ENCODE measurements at regions not wholly inside any gene's neighbourhood (a gene's known extent, or its start where the extent isn't known, plus 50 kb on each side); places are given as distances from the start of the nearest gene placed in this dataset.

DNA sequence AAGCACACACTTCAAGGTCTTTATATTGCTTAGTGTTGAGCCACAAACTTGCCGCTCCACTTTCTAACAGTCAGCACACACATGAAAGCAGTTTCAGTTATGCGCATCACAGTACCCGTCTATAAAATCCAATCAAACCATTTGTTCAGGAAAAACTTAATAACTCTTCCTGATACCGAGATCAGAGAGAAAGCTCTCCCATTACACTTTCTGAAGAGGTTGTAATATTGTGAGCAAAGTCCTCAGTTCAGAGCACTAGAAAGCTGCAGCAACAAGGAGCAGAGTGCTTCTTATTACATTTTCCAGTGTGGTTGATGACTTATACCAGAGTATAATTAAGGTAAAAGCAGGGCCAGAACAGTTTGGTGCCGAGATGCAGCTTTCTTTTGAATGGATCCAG, 102.8 kb upstream of the F3 start:
- no peak for DNase-seq (ENCODE audit: low spot score)

DNA sequence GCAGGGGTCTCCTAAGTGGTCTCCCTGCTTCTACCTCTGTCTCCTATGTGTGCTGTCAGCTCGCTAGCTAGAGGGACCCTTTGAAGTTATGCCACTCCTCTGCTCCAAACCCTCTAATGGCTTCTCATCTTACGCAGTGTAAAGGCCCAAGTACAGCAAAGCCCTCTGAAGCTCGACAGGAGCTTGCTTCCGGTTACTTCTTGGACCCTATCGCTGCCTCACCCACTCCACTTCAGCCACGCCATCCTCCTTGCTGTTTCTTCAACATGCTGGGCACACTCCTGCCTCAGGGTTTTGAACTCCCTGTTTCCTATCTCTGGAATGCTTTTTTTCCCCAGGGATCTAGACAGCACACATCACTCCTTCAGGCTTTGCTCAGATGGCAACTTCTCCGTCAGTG, 102.3 kb upstream of the F3 start:
- DNase-seq (ENCODE audit: low spot score), result no peak

DNA sequence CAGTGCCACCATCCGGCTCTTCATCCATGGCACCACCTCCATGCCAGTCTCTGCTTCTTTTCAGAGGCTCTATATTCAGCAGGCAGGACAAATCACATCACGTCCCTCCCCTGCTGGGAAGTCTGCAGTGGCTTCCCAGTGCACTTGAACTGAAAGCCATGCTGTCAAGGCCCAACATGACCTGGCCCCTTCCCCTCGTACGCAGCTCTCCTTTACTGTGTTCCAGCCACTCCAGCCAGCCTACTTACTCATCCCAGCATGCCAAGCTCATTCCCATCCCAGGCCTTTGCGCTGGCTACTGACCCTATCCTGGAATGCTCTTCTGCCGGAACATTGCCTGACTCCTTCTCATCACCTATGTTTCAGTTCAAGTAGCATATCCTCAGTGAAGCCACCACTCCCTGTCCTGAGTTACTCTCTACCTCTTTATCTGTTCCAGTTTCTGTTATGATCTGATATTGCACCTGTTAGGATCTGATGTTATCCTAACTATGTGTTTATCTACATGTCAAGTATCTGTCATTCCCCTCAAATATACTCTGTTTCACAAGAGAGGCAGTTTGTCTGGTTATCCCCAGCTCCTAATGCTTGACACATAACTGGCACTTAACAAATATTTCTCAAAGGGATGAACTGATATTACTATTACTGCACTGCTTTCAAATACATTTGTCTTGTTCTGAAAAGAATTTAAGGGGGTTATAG, 101.2 kb upstream of the F3 start:
- no peak for DNase-seq (ENCODE audit: low spot score)

DNA sequence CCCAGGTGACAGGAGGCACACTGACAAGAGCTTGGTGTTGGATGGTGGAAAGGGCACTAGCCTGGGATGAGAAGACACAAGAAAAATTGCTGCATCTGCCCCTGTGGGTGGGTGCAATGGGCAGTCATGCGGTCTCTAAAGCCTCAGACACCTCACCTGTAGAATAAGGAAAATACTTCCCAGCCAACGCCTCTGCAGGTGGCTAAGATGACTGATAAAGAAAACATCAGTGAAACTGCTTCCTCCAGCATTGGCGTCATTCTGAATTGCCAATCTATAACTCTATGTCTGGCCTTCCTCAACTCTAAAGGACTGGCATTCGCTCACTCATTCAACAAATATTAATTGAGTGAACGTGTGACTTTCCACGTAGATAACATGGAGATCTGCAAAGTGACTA, 100.4 kb upstream of the F3 start:
- DNase-seq (ENCODE audit: low spot score), result no peak

DNA sequence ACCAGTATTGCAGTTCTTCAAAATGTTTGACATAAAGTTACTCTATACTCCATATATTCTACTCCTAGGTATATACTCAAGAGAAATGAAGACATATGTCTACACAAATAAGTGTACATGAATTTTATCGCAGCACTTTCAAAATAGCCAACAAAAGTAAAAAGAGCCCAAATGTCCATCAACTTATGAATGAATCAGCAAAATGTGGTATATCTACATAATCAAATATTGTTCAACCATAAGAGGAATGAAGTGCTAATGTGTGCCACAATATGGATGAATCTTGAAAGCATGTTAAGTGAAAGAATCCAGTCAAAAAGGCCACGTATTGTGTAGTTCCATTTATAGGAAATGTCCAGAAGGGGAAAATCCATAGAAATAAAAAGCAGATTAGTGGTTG, 98.6 kb upstream of the F3 start:
- no peak for DNase-seq (ENCODE audit: low spot score)

DNA sequence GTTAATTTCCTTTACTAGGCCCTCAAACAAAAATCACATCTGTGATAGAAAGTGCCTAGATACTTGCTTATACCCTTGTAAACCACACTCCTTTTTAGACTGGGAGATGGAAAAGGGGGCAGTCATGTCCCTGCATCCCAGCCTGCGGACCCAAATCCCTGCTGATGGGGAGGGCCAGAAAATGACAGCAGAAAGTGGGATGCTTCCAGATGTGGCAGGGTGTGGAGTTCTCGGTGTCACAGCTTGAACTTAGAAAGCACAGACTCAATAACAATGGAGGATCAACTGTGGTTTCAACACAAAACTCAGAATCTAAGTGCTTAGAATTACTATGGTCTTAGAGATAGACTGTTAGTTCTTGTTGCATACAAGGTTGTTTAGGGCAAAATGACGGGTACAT, 95.6 kb upstream of the F3 start:
- no peak for DNase-seq (ENCODE audit: low spot score)

DNA sequence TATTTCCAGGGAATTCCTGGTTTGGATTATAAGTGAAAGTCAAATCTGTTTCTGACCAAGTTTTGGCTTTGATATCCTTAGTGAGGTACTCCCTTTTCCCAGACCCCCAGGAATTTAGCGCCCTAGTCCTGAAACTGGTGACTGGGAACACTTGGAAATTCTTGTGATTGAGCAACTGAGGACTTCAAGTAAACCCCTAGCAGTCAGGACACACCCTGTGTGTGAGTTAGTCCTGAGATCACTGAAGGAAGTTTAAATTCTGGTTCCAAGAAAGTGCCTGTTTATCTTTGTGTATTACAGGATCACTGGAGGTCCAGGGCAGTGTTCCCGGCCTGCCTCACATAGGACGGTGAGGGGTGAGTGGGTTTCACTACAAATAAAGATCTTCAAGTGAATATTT, 95.1 kb upstream of the F3 start:
- DNase-seq (ENCODE audit: low spot score), result no peak

DNA sequence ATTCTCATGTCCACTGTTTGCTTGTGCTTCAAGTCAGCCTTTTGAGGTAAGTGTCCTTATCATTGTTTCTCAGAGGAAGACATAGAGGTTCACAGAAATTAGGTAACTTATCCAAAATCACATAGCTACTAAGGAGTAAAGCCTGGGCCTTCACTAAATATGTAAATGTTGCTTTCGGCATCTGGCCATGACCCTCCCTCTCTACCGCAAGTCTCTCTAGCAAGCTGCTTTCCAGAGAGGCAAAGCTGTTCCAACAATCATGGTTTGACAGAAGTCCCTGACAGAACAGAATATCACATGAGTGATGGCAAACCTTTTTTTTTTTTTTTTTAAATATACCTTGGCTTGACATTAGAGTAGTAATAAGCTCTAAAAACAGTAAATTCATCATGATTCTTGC, 94.5 kb upstream of the F3 start:
- DNase-seq (ENCODE audit: low spot score), result no peak

DNA sequence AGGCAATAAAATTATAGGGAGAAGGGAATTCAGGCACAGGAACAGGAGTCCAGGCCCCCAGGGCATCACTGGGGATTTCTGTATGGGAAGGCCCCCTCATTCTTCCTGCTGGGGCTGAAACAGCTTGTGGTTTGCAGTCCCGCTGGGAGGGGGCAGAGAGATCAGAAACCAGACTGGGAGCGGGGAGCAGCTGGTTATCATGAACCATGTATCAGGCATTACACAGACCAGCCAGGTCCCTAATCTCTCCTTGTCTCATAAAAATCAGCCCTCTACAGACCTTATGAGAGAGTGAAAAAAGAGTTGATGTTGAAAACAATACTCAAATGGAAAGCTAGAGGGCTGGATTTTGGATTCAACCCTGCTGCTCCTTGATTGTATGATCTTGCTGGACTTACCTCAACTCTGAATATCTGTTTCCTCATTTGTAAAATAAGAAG, 93.4 kb upstream of the F3 start:
- DNase-seq (ENCODE audit: low spot score), result no peak

DNA sequence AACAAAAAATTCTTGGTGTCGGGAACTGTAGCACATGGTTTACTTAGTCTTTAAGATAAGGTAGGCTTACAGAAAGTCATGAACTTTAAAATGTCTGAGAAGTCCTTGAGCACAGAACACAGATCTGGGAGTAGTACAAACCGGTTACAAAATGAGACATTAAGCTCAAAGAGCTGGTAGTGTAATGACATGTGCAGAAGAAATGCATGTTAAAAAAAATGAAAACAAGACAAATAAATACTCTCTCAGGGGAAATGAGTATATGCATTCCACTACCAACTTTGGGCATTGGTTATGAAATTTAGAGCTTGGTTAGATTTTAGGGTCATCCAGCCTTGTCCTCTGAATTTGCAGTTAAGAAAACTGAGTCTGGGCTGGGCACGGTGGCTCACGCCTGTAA, 91.5 kb upstream of the F3 start:
- no peak for DNase-seq (ENCODE audit: low spot score)

DNA sequence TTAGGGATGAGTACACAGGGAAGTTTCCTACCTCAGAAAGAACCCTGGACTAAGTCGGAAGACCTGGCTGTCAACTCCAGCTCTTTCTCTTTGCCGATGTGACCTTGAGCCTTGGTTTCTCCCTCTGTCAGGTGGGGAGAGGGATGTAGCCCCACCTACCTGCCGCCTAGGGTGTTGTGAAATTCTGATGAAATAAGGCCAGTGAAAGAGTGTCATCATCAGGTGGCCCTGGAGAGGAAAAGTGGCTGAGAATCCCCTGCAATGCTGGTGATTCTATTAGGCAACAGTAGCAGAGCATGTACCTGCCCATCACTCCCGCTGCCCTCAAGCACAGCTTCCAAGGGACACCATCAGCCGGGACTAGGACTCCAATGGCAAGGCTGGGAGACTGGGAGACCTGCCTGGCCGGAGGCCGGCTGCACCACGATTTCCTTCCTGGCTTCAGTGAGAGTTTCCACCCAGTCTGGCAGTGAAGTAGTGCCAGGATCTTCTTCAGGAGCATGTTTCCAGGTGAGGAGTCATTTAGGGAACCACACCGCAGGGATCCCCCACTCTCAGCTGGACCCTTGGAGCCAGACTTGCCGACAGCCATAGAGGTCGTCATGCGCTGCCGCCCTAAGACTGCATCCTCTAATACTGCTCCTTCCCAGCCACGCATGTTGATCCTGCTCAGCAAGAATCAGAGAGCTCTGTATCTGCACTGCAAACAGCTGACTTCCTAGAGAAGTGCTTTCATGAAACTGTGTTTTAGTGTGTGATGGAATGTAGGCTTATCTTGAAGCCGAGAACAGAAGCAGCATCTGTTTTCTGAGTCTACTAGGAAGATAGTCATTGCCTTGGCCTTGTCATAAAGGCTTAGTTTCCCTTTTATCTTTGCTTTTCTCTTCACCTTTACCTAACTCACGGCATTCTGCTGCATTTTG, 88.0 kb upstream of the F3 start:
- no peak for DNase-seq (ENCODE audit: low spot score)

DNA sequence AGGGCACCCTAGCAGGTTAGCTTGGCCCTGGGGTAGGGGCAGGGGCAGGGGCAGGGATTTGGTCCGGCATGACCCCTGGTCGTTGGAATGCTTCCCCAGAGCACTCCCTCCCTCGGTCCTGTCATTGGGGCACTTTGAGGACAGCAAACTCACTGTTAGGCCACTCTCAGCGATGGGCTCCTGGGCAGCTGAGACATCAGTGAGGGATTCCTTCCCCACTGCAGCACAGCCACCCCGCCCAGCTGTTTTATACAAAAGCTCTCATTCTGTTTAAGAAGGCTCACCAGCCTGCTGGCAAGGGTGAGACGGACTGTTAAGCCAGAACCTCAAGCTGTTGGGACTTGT, 86.9 kb upstream of the F3 start:
- DNase-seq (ENCODE audit: low spot score), result no peak

DNA sequence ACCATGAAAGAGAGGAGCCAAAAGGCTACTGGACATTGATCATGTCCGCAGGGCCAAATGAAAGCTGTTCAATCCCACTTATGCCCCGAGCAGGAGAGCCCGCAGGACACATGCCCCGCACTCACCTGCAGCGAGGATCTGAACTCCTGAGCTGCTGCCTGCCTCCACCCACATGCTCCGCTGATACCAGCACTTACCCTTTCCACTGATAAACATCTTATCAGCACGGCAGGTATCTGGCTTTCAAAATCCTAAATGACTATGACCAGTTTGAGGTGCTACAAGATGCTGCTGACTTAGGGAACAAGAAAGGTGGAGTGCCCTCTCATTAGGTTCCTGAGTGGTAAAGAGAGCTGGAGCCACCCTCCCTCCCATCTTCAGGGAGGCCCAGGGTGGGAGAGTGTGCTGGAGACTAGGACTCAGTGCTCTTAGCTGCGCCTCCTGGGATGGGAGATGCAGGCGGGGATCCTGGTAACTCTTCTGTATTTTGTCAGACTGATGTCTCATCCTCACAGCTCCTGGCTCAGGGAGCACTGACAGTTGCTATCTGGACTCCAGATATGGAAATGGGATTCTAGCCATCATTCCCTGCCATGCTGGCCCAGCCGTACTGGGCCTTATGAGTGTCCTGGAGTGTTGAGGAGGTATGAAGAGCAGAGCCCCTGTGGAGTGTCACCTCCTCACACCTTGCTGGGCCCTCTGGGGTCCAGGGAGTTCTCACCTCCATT, 86.4 kb upstream of the F3 start:
- no peak for DNase-seq (ENCODE audit: low spot score)

DNA sequence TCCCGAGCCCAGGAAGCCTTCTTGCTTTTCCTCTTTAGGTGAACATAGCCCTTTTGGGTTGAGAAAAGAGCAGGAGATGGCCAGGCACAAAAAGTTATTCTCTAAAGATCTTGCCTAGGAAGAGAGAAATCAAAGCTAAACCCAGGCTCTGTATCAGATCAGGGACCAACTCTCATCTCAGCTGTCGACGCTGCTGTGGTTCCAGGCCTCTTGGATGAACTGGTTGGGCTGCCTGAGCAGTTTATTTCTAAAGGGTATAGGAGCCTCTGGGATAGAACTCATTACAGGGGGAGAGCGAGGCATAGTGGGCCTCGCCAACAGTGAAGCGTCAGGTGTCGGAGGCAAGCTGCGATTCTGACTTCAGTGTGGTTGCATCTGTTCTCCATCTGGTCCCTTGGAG, 82.6 kb upstream of the F3 start:
- DNase-seq (ENCODE audit: low spot score), result no peak

DNA sequence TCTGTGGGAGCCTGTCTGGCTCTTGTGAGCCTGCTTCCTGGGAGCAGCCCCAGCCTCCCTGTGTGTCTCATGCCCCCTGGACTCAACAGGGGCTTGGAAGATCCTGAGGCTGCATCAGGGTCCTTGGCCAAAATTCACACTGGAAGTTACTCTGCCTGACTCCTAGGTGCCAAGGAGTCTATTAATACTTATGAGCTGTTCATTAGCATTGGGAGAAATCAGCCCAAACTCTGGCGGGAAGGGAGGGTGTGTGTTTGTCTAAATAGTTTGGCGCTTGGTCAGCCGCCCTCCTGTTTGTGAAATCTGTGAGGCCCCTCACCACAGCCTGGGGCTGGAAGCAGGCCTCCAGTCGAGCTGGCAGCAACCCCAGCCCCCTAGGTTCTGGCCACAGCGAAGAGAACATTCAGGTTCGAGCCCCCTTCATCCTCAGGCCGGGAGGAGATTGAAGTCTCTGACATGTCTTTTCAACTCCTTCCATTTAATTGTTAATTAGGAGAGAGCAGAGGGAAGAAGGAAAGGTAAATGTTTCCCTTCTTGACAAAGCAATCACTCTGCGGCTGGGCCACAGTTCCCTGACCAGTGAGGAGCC, 82.1 kb upstream of the F3 start:
- DNase-seq (ENCODE audit: low spot score), result no peak

DNA sequence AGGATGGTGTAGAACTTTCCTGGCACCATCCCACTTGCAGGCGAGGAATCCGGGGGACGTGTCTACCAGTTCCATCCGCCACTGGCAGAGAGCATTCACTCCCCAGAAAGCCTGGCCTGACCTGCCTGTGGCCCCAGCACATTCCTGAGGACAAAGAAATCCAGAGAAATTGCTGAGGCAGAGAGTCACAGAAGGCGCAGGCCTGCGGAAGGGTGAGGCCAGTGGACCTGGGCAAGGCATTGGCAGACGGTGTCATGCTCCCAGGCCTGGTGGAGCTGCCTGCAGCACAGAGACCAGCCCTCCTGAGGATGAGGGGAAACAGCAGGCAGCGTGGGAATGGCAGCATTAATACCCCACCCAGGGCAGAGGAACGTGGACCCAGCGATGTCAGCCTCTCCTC, 81.2 kb upstream of the F3 start:
- DNase-seq (ENCODE audit: low spot score), result no peak

DNA sequence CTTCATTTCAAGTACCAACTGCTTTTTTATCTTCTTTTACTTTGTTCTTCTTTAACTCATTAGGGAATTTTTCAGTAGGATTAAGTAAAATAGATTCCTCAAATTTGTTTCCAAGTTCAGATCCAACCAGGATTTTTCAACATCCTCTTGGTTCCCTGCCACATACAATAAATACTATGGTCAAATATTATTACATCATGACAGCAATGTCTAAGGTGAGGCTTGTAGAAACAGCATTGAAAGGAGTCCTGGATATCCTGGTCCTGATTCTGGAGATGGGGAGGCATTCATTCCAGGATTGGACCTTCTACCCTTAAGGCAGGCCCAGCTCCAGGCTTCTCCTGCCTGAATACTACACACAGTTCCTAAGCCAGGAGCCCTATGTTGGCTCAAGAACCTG, 80.2 kb upstream of the F3 start:
- no peak for DNase-seq (ENCODE audit: low spot score)

DNA sequence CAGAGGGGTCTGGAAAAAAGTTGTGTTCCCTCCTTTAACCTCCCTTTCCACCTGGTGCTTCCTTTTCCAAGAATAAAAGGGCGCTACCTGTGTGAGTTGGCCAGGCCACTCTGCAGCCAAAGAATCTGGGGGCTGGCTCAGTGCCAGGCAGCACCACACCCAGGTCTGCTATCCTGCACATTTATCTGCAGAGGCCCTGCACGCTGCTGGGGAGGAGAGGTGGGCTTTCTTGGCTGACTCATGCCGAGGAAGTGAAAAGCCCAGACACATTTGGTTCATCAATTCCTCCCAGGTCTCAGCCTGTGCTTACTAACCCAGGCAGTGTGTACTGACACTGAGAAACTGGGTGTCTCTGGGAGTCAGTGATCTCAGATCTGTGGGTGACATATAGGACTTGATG, 79.8 kb upstream of the F3 start:
- DNase-seq (ENCODE audit: low spot score), result no peak

DNA sequence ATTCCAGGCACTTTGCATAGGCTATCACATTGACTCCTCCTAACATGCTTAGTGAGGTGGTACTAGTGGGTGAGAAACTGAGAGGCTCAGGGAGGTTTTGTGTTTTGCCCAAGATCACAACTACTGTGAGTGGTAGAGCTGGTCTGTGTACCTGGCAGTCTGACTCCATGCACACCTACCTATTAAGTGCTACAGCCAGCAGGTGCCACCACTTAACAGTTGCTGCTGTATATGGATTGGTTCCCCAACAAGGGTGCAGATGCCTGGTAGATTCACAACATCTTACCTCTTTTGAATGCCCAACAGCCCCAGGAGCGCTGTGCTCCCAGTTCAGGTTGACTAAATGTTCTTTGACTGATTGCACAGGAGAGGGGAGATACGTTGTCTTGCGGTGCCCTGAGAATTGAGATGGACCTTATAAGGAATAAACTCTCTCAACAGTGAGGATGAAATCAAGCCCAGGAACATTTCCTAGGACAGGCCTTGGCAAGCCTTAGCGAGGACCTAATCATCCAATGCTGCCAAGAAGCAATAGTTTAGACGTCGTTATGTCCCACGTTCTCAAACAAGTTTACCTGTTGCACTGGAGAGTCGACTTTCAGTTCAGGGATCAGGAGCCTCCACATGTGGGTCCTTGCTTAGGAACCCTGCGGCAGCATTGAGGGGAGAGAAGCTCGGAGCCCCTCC, 78.9 kb upstream of the F3 start:
- DNase-seq (ENCODE audit: low spot score), result no peak

DNA sequence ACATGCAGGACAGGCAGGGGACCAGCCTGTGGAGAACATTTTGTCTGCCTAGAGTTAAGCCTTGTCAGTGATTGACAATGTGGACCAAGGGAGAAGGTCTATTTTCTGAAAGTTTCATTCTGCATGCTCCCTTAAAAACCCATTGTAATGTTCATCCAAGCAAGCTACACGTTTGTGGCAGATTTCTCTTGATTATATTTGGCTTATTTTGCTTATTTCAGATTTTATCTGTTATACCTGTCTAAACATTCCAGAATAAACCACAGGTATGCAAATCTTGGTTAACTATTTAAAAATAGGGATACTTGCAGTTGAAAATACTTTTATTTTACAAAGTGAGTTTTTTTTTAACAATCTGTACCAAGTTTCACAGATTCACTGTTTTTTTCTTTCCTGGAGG, 78.2 kb upstream of the F3 start:
- no peak for DNase-seq (ENCODE audit: low spot score)

DNA sequence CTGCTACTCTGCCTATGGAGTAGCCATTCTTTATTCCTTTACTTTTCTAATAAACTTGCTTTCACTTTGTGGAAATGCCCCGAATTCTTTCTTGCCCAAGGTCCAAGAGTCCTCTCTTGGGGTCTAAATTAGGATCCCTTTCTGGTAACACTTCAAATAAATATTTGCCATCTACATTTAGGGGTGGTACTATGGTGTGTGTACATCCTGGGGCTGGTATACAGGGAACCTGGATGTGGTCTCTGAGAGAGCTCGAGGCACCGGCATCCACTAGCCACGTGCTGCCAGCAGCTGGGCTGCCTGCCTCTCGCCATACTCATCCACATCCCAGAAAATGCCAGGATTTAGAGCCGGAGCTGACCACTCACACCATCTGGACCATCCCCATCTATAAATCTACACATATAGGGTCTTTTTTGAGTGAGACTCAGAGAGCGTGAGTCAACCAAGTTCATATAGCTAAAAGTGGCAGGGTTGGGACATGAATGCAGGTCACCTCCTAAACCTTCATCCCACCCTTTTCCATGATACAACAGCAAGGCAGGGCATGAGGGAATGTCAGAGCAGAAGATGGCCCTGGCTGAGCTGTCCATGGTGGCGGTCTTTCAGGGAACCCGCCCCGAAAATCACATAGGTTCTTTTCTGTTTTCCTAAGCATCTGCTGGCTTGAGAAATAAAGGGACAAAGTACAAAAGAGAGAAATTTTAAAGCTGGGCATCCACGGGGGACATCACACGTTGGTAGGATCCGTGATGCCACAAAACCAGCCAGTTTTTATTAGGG, 76.6 kb upstream of the F3 start:
- no peak for DNase-seq (ENCODE audit: low spot score)

Data from globus pallidus (tissue), 1 donor.